Colon (tissue), 2 donors: ENCODE measurements at regions not wholly inside any gene's neighbourhood (a gene's known extent, or its start where the extent isn't known, plus 50 kb on each side); places are given as distances from the start of the nearest gene placed in this dataset.

Experiments
- FAIRE-seq: peaks from 2 replicates; lab custom pipeline; 2012; peaks lifted over from hg19 to GRCh38; lab: Jason Lieb, UNC
- donor health status: control.
- donor health status: control.

DNA sequence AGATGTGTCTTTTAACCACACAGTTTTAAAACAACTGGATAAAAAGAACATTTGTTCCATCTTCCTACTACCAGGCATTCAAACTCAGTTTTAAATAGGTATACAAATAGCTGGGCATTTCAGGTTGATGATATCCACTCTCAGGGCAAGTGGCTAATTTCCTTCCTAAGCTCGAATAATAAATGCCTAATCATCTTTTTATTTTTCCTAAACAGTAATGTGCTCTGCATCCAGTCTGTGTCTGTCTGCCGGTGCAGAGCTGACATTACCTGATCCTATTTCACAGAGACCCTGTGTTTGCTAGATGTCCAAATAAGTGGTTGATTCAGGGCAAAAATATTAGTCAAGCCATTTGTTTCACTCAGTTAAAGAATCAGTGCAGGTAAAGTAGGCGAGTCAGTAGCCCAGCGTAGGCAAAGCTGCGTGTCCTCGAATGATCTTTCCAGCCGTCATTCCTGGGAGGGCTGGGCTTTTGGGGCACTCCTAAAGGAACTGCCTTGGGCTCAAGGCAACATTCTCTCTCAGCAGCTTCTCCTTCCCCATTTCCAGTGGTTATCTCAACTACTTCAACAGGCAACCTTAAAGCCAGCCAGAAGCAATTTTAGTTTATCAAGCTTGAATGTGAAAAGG, 74.2 kb upstream of the BMP2 start:
- no peak for FAIRE-seq

DNA sequence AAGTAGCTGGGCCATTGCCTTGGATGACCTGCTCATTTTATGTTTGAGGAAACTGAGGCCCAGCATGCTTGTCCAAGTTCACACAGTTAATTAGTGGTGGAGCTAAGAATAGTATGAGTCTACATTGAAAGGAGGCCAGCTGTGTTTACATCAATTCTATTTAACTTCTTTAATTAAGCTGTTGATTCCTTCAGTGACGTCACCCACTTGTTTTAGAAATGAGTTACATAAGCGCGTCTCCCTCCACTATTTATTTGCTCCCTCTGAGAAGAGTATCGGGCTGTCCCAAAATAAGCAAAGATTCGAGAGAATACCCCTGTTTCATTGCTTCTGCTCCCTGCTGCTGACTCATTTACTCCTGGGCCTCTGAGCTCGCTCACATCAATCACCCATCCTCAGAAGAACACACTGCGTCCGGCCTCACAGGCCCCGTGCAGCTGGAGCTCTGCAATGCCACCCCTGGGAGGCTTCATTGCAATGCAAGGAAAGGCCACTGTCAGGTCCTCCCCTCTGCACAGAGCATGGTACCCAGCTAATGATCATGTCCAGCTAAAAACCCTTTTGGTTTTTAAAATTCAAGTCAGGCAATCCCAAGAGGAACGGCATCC, 74.8 kb upstream of the BMP2 start:
- no peak for FAIRE-seq

DNA sequence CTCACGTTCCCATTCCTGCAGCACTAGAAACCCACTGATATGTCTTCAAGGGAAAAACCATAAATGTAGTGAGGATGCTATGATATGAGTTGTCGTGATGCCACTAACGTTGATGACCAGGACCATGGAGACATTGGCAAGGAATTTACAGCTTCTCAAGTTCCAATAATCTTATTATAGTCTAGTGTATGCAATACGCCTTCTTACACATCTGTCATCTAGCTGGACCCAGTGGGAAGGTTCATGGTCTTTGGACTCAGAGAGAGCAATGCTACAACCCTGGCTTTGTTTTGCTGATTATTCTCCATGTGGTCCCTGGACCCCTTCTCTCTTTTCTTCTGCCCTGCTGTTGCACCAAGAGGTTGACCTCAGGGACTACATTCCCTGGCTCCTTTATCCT, 76.0 kb upstream of the BMP2 start:
- FAIRE-seq, result no peak

DNA sequence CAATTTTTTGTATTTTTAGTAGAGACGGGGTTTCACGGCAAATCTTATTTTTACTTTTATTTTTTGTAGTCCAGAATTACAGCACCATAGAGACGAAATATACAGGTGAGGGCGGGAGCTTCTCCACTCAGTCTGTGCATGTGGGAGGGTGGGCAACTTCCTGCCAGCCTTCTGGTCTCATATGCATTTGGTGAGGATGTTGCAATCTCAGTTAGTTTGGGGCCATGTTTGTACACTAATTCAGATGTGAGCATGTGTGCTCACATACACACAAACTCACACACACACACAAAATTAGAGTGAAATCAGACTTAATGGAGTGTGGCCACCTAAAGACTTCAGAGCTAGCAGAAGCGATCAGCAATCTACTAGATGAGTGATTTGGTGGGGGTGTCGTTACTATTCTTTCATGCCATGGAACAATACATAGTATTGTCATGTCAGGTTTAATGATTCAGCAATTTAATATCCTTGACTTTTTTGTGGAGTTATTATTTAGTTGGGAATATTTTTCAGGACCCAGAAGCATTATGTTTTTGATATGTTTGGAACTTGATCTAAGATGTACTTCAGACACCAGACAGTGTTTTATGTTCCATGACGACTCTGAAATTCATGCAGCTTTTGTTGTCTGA, 78.0 kb upstream of the BMP2 start:
- no peak for FAIRE-seq

DNA sequence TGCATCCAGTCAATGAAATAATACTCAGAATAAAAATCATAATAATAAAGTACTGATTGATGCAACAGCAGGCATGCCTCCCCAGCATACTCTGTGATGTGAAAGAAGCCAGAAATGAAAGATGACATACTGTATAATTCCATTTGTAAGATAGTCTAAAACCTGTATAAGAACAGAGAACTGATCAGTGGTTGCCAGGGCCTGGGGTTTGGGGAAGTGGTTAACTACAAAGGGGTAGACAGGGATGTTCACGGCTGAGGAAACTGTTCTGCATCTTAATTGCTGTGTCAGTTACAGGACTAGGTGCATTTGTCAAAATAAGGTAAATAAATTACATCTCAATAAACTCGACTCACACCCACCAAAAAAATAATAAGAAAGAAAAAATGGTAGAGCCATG, 81.3 kb upstream of the BMP2 start:
- no peak for FAIRE-seq

DNA sequence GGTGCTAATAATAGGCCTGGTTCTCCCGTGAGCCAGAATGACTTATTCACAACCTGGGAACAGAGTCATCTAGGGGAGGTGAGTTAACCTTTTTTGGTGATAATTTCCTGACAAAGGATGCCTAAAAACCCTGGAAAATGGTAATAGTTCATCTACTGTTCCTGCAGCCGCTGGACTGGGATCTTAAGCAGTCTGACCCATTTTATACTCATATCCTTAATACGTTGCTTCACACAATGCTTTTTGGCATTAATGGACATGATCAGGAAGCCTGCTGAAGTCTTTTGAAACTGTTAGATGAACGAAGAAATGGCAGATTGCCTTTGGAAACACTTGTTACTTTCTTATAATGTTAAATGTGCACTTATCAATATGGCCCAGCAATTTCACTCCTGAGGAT, 81.9 kb upstream of the BMP2 start:
- no peak for FAIRE-seq

DNA sequence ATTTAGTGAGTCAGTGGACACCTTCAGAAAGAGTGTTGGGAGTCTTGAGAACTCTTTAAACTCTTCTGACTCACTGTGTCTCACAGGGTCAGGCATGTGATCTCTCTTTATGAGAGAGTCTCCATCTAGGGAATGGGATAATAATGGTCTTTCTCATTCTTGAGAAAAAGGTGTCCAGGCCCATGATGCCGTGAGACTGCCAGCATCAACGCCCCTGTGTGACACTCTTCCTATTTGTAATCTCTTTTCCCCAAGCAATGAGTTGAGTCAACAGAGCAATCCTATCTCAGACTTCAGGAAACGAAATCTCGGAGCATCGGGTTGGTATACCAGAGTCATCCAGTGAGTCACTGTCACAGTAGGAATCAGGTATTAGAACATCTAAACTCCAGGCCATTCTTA, 82.3 kb upstream of the BMP2 start:
- FAIRE-seq, result no peak

DNA sequence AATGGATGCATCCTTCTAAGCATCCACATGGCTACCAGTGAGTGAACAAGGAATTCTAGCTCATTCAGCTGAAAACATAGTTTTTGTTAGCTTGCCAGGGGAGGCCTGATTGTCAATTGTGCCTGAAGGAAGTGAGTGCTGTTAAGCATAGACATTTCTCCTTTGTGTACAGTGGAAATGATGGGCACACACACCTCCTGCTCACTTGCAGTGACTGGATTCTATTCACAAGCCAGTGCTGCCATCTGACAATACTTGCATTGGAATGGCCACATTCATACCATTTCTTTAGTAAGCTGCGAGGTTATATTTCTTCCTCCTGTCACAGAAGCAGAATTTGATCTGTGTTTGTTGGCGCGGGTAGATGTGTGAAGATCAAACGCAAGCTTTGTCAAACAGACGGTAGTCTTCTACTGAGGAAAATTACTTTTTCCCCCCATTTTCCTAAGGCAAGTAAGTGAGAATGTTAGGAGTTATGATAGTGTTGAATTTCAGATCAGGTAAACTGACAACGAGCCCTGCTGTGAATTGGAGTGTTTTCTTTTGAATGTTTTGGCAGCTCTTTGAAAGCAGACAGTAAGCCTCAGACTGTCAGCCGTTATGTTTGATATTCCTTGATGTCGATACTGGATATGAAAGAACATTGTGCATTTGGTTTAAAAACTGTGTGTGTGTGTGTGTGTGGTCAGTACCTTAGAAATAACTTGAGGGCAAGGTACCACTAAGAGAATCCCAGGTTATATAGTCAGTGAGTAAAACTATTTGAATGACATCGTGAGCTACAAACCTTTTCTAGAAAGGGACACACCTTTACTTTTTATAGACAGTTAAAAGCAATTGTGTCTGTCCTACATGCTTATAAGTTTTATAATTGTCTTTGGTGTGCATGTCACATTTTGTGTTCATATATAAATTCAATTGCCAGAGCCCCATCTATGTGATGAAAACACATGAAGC, 84.2 kb upstream of the BMP2 start:
- FAIRE-seq, result no peak

DNA sequence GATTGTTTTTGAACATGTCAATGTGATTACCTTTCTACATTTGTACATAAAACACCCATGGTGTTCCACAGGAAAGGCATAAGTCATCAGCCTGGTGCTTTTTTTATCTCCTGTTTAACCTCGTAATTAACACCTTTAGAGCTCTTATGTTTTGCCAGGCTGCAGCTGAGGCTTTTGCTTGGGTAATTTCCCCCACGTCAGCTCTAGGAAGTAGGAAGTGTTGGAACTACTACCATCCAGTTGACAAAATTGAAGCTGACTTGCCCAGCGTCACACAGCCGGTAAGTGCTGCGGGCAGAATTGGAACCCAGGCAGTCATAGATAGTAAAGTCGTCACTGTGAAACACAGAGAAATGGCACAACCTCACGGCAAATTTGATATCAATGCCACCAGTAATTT, 86.6 kb upstream of the BMP2 start:
- FAIRE-seq, result no peak

DNA sequence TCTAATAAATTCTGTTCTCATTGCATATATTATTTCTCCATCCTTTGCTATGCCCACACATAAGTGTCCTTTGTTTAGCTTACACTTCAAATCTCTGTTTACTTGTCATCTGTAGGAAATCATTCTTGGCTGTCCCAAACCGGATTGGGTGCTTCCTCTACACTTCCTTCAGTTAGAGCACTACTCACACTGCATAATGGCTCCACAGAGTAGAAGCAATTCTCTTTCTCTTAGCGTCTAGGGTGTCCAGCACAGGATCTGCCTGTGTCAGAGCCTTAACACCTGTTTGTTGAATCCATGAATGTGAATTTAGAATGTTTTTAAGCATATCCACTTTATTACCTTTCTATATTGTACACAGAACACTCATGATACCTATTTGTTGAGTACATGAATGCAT, 87.0 kb upstream of the BMP2 start:
- no peak for FAIRE-seq

DNA sequence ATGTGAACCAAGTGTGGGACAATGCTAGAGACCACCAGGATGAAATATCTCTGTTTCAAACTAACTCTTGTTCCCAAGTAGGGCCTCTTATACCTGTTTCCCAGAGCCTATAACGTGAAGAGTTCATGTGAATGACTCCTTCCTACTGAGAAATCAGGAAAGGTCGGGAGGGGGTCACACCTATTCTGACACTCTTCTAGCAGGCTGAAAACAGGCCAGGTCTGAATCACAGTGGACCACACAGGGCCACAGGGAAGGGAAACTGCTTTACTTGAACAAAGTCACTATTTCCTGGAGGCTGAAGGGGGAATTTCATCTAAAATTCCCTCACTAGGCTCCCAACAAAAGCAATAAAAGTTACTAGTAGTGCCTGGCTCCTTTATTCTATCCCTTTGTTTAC, 88.4 kb upstream of the BMP2 start:
- no peak for FAIRE-seq

DNA sequence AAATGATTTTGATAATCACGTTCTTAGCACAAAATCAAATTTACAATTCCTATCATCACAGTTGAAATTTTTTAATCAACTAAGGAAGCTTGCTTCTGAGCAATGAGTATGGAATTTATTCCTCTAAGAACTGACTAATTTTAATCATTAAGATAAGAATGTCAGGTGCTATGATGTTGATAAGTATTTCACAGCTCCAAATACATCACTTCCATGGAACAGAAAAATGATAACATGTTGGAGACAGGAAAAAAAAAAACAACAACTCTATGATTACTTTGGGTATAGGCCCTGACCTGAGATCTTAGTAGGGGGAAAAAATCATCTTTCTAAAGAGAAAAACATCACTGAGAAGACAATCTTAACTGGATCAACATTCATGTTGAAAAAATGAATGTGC, 89.4 kb upstream of the BMP2 start:
- no peak for FAIRE-seq

DNA sequence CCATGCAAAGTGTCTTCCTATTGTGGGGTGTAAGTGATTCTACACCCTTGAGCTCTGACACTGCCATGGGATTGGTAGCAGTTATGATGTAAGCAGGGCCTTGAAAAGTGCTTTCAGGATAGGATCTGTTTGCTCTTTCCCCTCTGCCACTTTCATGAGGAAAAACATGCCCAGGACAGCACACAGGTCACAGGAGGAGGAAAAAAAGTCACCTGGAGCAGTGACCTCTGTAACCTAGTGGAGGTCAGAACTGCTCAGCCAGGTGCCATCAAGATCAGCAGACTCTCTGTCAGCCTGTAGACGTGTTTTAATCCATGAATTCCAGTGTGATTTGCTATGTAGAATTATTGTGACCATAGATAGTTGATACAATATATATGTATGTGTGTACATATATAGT, 92.7 kb upstream of the BMP2 start:
- no peak for FAIRE-seq

DNA sequence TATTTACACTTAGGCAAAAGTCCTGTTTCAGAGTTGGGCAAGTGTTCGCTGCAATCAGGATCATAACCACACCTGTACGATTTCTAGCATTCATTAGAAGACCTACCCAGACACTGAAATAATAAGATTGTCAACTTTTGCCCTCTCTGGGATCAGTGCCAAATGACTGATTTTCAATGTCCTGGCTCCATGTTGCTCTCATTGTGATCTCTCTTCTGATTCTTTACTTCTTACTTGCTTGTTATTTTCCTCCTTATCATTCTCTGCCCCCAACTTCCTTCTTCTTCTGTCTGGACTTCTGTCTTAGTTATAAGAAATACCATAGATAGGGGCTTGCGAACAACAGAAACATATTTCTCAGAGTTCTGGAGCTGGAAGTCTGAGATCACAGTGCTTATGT, 94.4 kb upstream of the BMP2 start:
- FAIRE-seq, result no peak

DNA sequence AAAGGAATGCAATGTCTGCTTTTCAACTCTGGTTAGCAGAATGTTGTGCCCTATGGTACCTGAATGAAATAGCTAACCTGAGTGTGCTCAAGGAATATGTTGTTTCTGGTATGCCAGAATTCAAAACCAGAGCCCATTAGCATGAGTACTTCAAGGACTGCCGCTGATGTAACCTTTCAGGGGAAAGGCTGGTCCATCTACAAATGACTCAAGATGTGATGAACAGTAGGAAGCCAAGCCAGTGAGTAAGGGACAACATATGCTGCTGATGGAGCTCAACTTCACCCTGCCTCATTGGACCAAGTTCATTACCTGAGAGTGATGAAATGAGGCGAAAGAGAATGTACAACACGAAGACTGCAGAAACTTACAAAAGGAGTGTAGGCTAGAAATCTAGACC, 95.7 kb upstream of the BMP2 start:
- FAIRE-seq, result no peak

DNA sequence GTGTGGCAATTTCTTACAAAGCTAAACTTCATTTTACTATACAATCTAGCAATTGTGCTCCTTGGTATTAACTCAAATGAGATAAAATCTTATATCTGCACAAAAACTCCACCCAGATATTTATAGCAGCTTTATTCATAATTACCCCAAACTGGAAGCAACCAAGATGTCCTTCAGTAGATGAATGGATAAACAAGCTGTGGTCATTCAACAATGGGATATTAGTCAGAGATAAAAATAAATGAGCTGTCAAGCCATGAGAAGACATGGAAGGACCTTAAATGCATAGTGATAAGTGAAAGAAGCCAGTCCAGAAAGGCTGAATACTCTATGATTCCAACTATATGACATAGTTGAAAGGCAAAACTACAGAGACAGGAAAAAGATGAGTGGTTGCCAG, 98.9 kb upstream of the BMP2 start:
- no peak for FAIRE-seq

DNA sequence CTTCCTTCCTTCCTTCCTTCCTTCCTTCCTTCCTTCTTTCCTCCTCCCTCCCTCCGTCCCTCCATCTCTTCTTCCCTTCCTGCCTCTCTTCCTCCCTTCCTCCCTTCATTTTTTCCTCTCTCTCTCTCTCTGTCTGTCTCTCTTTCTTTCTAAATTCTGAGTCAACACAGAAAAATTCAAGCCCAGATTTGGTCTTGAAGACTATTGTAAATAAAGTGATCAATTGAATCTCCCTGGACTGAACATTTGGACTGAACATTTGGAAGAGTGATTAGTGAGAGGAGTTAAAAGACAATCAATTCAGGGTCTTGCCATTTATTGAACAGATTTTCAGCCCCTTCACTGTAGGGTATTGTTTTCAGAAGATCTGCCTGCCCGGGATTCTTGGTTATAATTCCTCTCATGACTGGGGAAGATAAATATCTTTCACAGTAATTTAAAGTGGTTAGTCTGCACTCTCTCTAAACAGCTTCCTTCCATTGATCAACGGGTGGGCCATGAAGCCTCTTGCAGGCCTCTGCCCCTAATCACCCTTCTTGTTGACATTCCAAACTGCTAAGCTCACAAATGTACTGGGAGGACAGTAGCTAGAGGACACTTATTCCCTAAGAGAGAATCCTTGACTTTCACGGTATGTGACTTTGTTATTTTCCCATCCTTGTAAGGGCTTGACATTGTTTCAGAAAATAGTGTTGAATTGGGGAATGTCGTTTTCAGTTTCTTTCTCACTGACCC, 101.7 kb upstream of the BMP2 start:
- FAIRE-seq, result no peak

DNA sequence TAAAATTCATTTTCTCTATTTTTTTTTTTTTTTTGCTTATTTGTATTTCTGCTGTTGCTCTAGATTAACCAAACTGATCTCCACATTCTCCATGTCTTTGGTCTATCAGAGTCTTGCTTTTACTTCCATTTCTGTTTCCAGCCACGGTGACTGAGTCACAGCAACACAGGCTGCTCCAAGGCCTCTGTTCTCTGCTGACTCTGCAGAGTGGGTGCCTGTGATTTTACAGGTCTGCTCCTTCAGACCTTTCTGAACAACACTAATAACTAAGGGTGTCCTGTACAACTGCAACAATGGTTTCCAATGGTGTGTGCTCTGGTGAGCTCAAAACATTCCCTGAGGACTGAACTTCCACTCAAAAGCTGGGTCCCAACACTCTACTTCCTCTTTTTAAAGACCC, 102.3 kb upstream of the BMP2 start:
- no peak for FAIRE-seq

DNA sequence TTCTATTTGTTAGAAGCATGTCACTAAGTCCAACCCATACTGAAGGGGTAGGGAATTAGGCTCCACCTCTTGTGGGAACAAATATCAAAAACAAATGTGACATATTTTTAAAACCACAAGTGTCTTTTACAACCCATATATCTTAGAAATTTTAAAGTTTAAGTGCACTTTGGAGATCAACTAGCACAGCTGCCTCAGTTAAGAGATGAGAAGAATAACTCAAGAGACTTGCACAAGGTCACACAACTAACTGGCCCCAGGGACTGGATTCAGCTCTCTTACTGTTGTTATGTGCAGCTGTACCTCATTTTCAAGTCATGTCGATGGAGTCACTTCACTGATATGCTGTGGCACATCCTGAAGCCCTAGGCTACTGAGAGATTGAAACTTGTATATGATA, 102.9 kb upstream of the BMP2 start:
- FAIRE-seq, result no peak

DNA sequence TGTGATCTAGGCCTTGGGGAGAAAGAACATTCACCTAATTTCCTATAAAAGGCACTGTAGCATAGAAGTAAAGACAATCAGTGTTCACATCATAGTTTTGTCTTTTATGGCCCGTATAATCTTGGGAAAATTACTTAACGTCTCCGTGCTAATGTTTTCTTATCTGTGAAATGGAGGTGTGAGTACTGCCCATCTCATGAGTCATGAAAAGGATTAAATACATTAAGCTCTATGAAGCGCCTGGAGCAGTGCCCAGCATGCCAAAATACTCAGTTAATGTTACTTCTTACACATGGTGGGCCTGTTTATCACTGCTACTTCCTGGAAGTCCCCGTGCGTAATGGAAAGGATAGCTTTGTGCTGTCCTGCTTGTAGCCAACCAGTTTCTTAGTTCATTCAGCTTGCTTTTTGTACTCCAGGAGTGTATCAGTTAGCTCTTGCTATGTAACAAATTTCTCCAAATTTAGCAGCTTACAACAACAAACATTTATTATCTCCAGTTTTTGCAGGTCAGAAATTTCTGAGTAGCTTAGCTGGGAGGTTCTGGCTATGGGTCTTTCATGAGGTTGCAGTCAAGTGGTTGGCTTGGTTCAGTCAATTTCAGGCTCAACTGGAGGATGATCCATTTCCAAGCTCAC, 103.6 kb upstream of the BMP2 start:
- FAIRE-seq, result no peak

DNA sequence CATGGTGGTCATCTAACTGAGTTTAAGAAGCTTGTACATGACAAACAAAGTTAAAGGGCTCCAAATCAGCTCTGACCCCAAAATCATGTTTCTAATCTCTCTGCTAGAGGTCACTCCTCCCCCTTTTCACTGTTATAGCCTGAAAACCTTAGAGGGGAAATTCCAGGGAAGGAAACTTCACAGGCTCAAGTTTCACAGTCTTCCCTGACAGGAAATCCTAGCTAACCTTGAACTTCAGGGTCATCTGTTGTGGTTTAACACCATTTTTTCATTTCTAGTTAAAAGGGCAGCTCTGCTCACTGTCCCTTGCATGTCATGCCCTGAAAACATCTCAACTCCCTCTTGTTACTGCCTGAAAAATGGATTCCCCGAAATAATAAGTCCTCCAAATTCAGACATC, 104.4 kb upstream of the BMP2 start:
- FAIRE-seq, result no peak

DNA sequence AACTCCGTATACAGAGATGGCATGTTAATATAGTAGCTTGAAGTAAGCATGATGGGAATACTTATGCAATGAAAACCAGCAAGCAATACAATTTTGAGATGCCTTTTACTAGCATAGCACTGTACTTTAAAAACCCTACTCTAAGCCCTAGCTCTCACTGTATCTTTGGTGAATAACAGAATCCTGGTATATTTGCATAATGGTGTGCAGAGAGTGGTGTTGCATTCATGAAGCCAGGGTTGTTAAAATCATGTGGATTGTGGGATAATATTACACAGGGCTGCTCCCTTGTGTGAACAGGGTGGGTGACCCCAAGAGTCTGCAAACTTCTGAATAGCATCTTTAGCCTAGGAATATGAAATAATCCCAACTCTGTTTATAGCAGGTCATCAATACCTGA, 105.2 kb upstream of the BMP2 start:
- FAIRE-seq, result no peak
